ENCODE measurements at regions not wholly inside any gene's neighbourhood (a gene's known extent, or its start where the extent isn't known, plus 50 kb on each side); places are given as distances from the start of the nearest gene placed in this dataset.
"Not testable (repeated sequence)": the region's sequence is repeated elsewhere in the genome, so short reads cannot be mapped to it uniquely, and the experiment has no call there.

GRCh38 chr15:30723540-30724175, 97.7 kb downstream of the ARHGAP11B start:
- H3K4me3 ChIP-seq (ENCODE audit: low read length); H3K9me3 ChIP-seq (ENCODE audit: insufficient read depth, low read depth, low read length); H3K9ac ChIP-seq (ENCODE audit: low read depth, low read length); H3K27ac ChIP-seq (ENCODE audit: low read length); H3K27me3 ChIP-seq (ENCODE audit: insufficient read depth, low read length); H3K4me1 ChIP-seq (ENCODE audit: insufficient read depth, low read length): not testable (repeated sequence)
- H3K36me3 ChIP-seq (ENCODE audit: insufficient read depth, low read depth, low read length) = peaks cover 19% of the 10 kb centered on the region; the same call in 1 of the 2 replicates

- H3K36me3 ChIP-seq (ENCODE audit: insufficient read depth, low read depth, low read length) = peaks cover 26% of the 10 kb centered on the region; the same call in 1 of the 2 replicates
- not testable (repeated sequence) for H3K9ac ChIP-seq (ENCODE audit: low read depth, low read length); H3K4me3 ChIP-seq (ENCODE audit: low read length); H3K4me1 ChIP-seq (ENCODE audit: insufficient read depth, low read length); H3K27ac ChIP-seq (ENCODE audit: low read length); H3K9me3 ChIP-seq (ENCODE audit: insufficient read depth, low read depth, low read length); H3K27me3 ChIP-seq (ENCODE audit: insufficient read depth, low read length)
Measured at GRCh38 chr15:30729880-30730590, 104.1 kb downstream of the ARHGAP11B start.

- H3K27me3 ChIP-seq (ENCODE audit: insufficient read depth, low read length); H3K9me3 ChIP-seq (ENCODE audit: insufficient read depth, low read depth, low read length); H3K4me3 ChIP-seq (ENCODE audit: low read length); H3K9ac ChIP-seq (ENCODE audit: low read depth, low read length); H3K4me1 ChIP-seq (ENCODE audit: insufficient read depth, low read length); H3K27ac ChIP-seq (ENCODE audit: low read length): not testable (repeated sequence)
- peaks cover 26% of the 10 kb centered on the region; the same call in 1 of the 2 replicates for H3K36me3 ChIP-seq (ENCODE audit: insufficient read depth, low read depth, low read length)
Measured at GRCh38 chr15:30730633-30731032, 104.7 kb downstream of the ARHGAP11B start.

- H3K27me3 ChIP-seq (ENCODE audit: insufficient read depth, low read length); H3K9me3 ChIP-seq (ENCODE audit: insufficient read depth, low read depth, low read length); H3K9ac ChIP-seq (ENCODE audit: low read depth, low read length); H3K4me3 ChIP-seq (ENCODE audit: low read length); H3K27ac ChIP-seq (ENCODE audit: low read length); H3K4me1 ChIP-seq (ENCODE audit: insufficient read depth, low read length): not testable (repeated sequence)
- peaks cover 31% of the 10 kb centered on the region; the same call in 1 of the 2 replicates for H3K36me3 ChIP-seq (ENCODE audit: insufficient read depth, low read depth, low read length)
Measured at GRCh38 chr15:30732100-30732499, 106.2 kb downstream of the ARHGAP11B start.

- H3K4me1 ChIP-seq (ENCODE audit: insufficient read depth, low read length); H3K27me3 ChIP-seq (ENCODE audit: insufficient read depth, low read length); H3K9ac ChIP-seq (ENCODE audit: low read depth, low read length); H3K4me3 ChIP-seq (ENCODE audit: low read length); H3K9me3 ChIP-seq (ENCODE audit: insufficient read depth, low read depth, low read length); H3K27ac ChIP-seq (ENCODE audit: low read length): not testable (repeated sequence)
- peaks cover 25% of the 10 kb centered on the region; the same call in 1 of the 2 replicates for H3K36me3 ChIP-seq (ENCODE audit: insufficient read depth, low read depth, low read length)
Measured at GRCh38 chr15:30735884-30736564, 110.1 kb downstream of the ARHGAP11B start.

GRCh38 chr15:30742796-30743195, 116.9 kb downstream of the ARHGAP11B start:
- H3K36me3 ChIP-seq (ENCODE audit: insufficient read depth, low read depth, low read length); H3K4me1 ChIP-seq (ENCODE audit: insufficient read depth, low read length); H3K4me3 ChIP-seq (ENCODE audit: low read length); H3K9me3 ChIP-seq (ENCODE audit: insufficient read depth, low read depth, low read length); H3K27me3 ChIP-seq (ENCODE audit: insufficient read depth, low read length); H3K9ac ChIP-seq (ENCODE audit: low read depth, low read length); H3K27ac ChIP-seq (ENCODE audit: low read length): not testable (repeated sequence)

GRCh38 chr15:30749048-30749447, 123.1 kb downstream of the ARHGAP11B start:
- not testable (repeated sequence) for H3K27ac ChIP-seq (ENCODE audit: low read length); H3K4me3 ChIP-seq (ENCODE audit: low read length); H3K27me3 ChIP-seq (ENCODE audit: insufficient read depth, low read length); H3K9ac ChIP-seq (ENCODE audit: low read depth, low read length); H3K4me1 ChIP-seq (ENCODE audit: insufficient read depth, low read length); H3K9me3 ChIP-seq (ENCODE audit: insufficient read depth, low read depth, low read length); H3K36me3 ChIP-seq (ENCODE audit: insufficient read depth, low read depth, low read length)

- H3K9ac ChIP-seq (ENCODE audit: low read depth, low read length); H3K36me3 ChIP-seq (ENCODE audit: insufficient read depth, low read depth, low read length); H3K4me1 ChIP-seq (ENCODE audit: insufficient read depth, low read length); H3K27ac ChIP-seq (ENCODE audit: low read length); H3K27me3 ChIP-seq (ENCODE audit: insufficient read depth, low read length); H3K4me3 ChIP-seq (ENCODE audit: low read length); H3K9me3 ChIP-seq (ENCODE audit: insufficient read depth, low read depth, low read length): not testable (repeated sequence)
Measured at GRCh38 chr15:30755036-30755687, 129.2 kb downstream of the ARHGAP11B start.

- not testable (repeated sequence) for H3K27me3 ChIP-seq (ENCODE audit: insufficient read depth, low read length); H3K4me1 ChIP-seq (ENCODE audit: insufficient read depth, low read length); H3K4me3 ChIP-seq (ENCODE audit: low read length); H3K9me3 ChIP-seq (ENCODE audit: insufficient read depth, low read depth, low read length); H3K27ac ChIP-seq (ENCODE audit: low read length); H3K9ac ChIP-seq (ENCODE audit: low read depth, low read length); H3K36me3 ChIP-seq (ENCODE audit: insufficient read depth, low read depth, low read length)
Measured at GRCh38 chr15:30760633-30761032, 134.7 kb downstream of the ARHGAP11B start.

GRCh38 chr15:30761365-30761764, 135.4 kb downstream of the ARHGAP11B start:
- H3K27me3 ChIP-seq (ENCODE audit: insufficient read depth, low read length); H3K4me3 ChIP-seq (ENCODE audit: low read length); H3K27ac ChIP-seq (ENCODE audit: low read length); H3K9me3 ChIP-seq (ENCODE audit: insufficient read depth, low read depth, low read length); H3K36me3 ChIP-seq (ENCODE audit: insufficient read depth, low read depth, low read length); H3K4me1 ChIP-seq (ENCODE audit: insufficient read depth, low read length); H3K9ac ChIP-seq (ENCODE audit: low read depth, low read length): not testable (repeated sequence)

GRCh38 chr15:30769390-30770124, 134.2 kb upstream of the FAN1 start:
- H3K27me3 ChIP-seq (ENCODE audit: insufficient read depth, low read length); H3K36me3 ChIP-seq (ENCODE audit: insufficient read depth, low read depth, low read length); H3K9me3 ChIP-seq (ENCODE audit: insufficient read depth, low read depth, low read length); H3K27ac ChIP-seq (ENCODE audit: low read length); H3K4me3 ChIP-seq (ENCODE audit: low read length); H3K9ac ChIP-seq (ENCODE audit: low read depth, low read length); H3K4me1 ChIP-seq (ENCODE audit: insufficient read depth, low read length): not testable (repeated sequence)
